GM19043 (cell line): ENCODE measurements at regions not wholly inside any gene's neighbourhood (a gene's known extent, or its start where the extent isn't known, plus 50 kb on each side); places are given as distances from the start of the nearest gene placed in this dataset.
A peak's percentile ranks its signal among the peaks of the same experiment; 100 is the strongest.
"Not testable (repeated sequence)": the region's sequence is repeated elsewhere in the genome, so short reads cannot be mapped to it uniquely, and the experiment has no call there.

Experiments used
- ATAC-seq: cut with Tn5 transposase; IDR thresholded peaks from one replicate; pipeline ENCODE4 v1.9.1; 2021; ENCODE audit warnings: low read depth; ENCODE audit not compliant: unreplicated experiment

DNA sequence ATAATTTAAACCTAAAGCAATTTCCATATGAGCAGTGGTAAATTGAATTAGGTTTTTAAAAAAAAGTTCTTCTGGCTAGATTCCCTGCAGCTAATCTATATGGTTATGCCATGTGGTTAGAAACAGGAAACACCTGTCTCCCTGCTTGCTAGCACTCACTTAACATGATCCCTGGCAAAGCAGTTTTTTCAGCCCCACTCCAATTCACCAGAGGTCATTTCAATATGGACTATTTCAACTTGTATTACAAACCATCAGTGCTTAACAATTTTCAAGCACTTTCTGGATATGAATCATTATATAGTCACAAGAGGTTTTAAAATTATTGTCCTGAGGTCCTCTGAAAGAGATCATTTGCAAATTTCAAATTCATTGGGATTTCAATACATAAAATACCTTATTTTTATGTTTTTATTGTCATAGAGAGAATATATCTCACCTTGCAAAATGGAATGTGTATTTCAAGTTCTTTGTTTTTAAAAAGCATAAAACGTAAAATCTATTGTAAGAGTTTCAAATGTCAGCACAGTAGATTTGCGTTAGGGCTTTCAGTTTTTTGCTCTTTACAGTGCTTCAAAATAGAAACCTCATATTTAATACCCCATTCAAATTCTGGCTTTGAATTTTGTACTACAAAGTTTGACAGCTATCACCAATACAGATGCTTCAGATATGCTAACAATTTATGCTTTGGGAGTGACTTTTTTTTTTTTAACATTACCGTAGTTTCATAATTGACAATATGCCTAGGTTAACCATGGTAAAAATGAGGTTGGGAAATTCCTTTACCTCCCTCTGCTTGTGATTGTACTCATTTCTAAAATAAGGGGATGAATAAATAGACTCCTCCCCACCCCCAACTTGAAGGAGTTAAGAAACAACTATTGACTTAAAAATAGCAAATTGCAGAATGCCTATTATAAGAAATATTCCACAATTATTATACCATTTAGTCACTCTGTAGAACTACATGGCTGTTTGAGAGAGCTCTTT is 117.5 kb upstream of the HGF start:
- ATAC-seq: no peak

DNA sequence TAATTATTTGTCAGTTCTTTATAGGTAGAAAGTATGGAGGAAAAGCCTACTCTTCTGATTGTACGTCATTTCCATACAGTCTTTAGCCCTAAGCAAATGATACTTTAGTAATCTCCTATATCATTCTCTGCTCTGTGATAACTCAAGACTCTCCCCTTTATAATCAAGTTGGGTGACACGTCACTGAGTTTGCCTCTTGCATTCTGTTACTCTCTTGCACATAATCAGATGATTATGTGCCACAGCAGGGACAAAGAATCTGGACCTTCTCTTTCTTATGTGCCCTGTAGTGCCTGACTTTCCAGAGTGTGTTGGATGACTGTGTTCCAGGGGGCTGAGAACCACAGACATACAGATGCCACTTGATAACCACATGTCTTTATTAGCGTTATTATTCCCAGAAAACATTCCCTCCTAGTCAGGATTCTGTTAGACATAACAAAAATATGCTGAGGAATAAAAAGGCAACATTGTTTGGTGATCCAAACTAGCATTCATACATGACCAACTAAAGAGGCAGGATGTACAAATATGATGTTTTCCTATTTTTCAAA is 116.4 kb upstream of the HGF start:
- no peak for ATAC-seq

DNA sequence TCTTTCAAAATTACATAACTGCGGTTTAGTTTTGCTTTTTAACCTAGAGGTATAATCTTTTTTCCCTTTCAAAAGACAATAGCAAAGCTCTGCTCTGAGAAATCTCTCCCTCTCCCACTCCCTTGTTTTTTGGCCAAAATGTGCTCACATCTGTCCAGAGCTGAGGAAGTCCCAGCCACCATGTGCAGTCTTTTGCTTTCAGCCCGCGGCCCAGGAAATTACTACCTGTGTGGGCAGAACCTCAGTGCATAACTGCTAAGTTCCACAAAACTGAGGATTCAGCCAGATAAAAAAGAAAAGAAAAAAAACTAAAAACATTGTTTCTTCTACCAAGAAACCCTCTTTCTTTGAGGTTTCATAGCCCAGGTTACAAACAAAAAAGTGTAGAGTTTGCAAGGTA is 115.0 kb upstream of the HGF start:
- ATAC-seq: no peak

DNA sequence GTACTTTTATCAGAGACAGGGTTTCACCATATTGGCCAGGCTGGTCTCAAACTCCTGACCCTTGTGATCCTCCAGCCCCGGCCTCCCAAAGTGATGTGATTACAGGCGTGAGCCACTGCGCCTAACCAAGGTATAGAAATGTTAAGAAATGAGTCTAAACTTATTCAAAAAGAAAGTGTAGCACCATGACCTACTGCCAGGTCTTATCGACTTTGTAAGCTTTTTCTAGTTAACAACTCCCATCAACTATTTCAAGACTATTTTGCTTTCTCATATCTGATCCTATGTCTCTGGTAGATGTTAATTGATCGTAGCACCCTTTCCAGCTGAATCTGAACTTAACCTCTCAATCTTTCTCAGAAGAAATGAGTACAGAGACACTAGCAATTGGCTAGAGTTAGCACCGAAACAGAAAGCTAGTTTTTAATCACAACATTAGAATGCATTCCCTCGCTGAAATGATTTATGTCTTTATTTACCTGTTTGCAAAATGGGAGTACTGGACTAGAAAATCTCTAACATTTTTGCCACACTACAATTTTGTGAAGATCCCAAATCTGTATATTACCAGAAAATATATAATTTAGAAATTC is 114.0 kb upstream of the HGF start:
- ATAC-seq: no peak

DNA sequence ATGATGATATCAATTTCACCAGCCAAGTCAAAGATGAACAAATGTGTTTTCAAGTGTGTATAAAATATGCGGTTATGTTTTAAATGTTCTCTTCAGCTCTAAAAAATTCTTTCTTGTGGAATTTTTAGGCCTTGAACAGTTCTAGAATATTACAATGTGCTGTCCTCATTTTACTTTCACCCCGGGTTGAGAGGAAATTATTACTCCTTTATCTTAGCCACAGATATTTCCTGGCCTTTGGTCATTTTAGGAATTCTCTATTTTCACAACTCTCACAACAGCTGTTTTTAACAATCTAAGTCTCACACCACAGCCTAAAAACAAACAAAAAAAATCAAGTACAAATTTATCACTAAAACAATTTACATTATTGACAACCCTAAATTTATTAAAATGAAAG is 112.2 kb upstream of the HGF start:
- no peak for ATAC-seq

DNA sequence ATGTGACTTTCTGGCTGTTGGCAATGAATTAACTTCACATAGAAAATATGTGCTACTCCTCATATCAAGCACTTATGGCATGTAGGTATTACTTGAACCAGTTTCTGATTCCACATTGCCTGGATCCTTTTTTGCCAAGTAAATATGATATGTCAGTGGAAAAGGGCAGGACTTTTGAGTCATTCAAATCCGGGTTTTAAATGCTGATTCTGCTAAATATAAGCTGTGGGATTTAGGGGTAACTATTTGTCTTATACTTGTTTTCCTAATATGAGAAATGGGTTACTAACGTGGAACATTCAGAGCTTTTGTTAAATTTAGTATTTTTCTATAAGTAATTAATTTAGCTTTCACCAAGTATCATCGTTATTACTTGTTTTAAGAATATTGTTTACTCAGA is 108.0 kb upstream of the HGF start:
- no peak for ATAC-seq

DNA sequence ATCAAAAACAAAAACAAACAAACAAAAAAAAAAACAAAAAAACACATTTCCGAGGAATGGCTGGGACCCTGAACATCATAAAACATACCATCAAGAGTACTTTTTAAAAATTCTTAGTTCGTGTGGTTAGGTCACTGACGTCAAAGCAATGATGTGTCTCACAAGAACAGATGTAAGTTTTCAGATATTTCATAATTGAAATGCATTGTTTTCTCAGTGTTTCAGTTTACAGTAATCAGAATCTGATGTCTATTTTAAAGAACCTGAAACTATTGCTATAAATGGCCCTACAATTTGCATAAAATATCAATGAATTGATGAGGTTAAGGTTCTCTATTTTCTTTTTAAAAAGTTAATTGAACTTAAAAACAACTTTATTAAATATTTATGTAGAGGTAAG is 103.7 kb upstream of the HGF start:
- no peak for ATAC-seq

DNA sequence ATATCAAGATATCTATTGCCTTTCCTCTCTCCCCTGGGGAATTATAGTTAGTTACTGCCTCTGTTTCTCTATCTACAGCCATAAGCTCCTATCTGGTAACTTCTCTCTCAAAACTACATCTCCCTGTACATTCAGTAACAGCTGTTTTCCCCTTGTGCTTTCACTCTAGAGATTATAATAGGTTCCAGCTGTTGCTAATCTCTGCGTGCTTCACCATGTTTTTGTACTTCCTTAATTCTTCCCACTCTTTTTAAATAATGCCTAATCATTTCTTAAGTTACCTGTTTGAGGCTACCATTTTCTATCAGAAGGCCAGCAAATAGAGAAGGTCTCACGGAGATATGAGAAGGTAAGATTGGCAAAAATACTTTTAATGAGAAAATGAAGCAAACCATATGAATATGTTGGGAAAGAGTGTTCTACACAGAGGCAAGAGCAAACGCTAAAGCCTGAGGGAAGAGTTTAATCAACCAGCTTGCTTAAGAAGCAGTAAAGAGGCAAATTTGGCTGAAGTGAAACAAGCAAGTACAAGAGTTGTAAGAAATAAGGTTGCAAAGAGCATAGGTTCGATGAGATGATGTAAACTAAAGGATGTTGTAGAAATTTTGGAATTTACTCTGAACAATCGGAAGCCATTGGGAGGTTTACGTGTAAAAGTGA is 101.9 kb upstream of the HGF start:
- no peak for ATAC-seq

DNA sequence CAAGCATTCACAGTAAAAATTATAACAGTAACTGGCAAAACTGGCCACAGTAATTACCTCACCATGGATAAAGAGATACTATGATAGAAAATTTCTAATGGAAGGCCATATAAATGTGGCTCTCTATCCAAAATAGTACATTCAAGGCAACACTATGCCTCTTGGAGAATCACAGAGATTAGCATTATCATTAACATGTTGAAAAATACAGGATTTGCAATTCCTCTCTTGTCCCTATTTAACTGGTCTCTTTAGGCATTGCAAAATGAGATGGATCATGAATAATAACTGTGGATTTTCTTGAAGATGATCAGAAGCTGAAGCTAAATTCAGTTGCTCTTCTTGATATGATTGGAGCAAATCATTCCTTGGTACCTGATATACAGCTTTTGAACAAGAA is 100.8 kb upstream of the HGF start:
- ATAC-seq: no peak

DNA sequence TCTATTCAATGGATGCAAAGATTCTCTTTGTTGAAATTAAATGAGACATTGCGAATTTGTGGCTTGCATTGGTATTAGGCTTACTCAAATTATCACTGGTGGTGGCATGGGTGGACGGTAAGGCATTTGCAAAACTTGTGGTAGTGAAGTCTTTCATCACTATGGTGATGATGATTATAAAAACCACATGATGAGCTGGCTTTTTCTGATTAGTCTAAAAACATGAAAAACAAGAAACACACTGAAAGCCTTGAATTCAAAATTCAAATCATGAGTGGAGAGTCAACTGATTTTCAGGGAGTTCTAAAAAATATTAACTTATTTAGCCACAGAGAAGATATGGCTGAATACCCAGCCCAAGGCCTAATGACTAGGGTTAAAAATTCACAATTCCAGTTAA is 99.8 kb upstream of the HGF start:
- no peak for ATAC-seq

DNA sequence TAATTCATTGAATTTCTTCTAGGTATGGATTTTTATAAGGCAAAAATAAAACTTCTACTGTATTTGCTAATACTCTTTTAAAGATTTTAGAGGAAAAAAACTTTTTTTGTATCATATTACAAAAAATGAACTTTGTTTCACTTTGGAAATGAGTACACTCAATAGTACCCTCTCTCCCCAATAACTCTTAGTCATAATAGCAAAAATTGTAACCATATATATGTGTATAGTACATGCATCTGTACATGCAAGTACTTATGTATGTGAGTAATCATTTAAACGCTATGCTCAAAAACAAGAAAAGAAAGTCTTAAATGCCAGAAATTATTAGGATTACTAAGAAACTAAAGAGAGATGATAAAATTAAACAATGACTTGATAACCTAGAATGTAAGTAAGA is 95.9 kb upstream of the HGF start:
- no peak for ATAC-seq

DNA sequence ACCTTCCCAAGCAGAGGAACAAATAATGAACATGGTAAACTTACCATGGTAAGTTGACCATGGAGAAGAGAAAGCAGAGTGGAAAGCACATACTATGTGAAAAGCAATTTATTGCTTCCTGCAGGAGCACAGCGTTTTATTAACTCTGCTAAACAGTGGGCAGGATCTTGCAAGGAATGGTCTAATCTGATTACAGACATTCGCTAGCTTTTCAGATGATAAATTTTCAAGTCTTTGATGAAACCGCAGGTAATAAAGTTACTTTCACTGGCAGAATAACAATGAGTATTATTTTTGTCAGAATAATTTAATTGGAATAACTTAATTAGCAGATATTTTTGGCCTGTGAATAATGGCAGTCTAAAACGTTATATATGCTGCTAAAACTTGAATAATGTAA is 89.6 kb upstream of the HGF start:
- ATAC-seq: no peak

DNA sequence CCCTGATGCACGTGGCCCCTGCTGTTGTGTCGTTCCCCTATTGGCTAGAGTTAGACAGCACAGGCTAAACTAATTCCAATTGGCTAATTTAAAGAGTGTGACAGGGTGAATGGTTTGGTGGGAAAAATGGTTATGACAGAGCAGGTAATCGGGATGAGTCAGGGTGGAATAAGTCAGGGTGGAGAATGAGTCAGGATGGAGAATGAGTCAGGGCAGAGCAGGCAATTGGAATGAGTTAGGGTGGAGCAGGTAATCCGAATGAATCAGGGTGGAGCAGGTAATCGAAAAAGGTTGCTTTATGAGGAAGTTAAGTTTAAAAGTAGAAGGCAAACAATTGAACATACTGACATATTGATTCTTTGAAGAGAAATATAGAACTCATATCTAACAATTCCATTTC is 89.0 kb upstream of the HGF start:
- not testable (repeated sequence) for ATAC-seq

DNA sequence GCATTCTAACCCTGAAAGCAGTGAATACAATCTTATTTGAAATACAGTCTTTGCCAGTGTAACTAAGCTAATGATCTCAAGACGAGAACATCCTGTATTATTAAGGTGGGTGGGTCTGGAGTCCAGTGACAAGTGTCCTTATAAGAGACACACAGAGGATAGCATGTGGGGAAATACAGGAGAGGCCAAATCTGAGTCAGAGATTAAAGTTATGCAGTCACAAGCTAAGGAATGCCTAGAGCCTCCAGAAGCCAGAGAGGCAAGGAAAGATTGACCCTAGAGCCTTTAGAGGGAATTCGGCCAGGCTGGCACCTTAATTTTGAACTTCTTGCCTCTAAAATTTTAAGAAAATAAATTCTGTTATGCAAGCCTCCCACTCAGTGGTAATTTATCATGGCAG is 87.5 kb upstream of the HGF start:
- no peak for ATAC-seq

DNA sequence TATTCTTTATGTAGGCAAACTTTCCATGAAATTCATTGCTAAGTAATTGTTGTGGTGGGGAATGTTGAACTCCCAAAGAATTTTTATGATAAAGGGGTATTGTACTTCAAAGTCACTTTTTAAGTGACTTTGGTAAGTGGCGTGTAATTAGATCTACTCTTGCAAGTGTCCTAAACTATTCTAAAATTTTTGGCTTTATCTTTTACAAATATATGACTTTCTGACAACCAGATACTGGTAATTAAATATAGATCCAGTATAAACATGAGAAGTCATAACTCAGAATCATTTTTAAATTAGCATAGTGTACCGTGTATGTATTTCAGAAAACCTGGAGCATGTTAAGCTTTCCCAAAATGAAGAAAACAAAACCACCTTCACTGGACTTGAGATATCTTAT is 84.7 kb upstream of the HGF start:
- no peak for ATAC-seq

DNA sequence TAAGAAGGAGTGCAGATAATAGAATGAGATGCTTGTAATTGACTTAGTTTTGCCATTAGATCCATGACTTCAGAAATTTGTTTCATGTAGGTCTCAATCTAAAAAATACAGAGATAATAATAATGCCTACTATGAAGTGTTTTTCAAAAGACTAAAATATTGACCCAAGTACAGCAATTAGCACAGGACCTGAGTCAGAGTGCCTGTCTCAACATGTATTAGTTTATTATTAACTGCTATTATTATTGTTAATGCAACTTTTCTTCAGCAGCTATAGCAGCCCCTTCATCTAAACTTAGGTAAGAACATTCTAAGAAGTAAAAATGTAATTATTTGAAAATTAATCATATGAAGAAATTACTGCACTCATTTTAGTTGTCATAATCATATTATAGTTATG is 82.9 kb upstream of the HGF start:
- ATAC-seq: no peak

DNA sequence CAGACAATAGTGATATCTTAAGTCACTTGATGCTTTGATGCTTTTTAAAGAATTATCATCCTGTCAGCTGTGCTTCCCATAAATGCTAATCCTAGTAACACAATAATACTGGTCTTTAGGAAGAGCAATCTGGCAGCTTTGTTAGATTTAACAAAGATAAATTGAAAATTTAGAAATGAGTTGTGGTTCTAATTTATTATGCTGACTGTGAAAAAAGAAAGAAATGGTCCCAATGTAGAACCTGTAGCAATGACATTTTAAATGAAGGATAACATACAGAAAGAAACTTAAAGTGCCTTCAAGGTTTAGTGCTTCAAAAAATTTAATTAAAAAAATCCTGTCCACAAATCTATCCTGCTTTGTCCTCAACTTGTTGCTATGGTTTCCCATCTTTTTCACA is 81.6 kb upstream of the HGF start:
- ATAC-seq: no peak

DNA sequence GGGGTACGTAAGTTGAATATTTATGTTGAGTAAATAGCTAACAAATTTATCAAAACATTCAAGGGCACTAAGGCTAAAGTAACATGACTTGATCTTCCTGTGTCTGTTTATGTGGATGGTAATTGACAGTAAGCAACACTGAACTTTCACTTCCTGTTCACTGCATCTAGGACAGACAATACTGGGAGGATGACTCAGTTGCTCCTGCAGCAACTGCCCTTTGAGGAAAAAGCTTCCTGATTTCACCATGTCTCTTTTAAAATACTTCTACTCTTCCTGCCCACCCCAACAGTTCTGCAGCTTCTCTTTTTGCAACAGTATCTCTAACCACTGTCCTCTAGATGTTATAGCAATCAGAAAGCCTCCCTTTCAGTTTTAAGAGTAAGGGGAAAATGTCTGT is 76.6 kb upstream of the HGF start:
- ATAC-seq: peak; percentile 54

DNA sequence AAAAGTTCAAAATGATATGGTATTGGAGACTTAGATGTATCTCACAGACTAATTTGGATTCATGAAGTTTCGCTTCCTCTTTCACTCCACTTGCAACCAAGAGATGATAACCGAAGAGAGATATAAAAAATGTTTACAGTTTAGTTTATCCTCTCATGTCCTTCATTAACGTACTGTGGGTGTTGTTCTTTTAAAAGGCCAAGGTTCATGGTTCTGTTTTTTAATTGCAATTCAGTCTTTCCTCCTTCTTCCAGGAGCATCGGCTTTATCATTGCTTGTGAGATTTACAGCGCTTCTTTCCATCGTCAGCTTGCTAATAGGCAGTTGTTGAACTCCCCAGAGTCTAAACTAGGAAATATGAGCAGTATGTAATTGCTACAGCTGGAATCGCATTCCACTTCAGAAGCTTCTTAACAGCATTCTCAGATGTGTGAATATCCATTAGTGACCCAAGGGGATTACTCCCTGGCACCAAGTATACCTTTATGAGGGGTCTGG is 75.9 kb upstream of the HGF start:
- peak; percentile 68 for ATAC-seq

DNA sequence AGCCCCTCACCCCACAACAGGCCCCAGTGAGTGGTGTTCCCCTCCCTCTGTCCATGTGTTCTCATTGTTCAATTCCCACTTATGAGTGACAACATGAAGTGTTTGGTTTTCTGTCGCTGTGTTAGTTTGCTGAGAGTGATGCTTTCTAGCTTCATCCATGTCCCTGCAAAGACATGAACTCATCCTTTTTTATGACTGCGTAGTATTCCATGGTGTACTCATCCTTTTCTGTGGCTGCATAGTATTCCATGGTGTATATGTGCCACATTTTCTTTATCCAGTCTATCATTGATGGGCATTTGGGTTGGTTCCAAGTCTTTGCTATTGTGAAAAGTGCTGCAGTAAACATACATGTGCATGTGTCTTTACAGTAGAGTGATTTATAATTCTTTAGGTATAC is 73.8 kb upstream of the HGF start:
- not testable (repeated sequence) for ATAC-seq

DNA sequence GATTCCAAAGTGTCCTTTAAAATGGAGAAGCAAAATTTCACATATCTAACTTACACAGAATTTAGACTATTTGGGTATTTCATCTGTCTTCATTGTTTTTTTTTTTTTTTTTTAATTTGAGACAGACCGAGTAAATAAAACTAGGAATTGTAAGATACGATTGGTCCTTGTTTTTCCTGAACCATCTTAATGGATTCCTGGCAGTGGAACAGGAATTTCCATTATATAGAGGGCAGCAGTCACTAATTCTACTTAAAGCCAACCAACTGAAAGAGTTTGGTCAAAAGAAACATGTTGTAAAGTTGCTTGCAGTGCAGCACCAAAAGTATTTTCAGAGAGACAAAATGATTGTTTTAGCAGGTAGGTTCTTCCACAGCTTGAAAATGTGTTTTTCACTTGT is 72.5 kb upstream of the HGF start:
- ATAC-seq: no peak
